ENCODE measurements at regions not wholly inside any gene's neighbourhood (a gene's known extent, or its start where the extent isn't known, plus 50 kb on each side); places are given as distances from the start of the nearest gene placed in this dataset.

GRCh38 chr12:88411689-88412088, 168.6 kb downstream of the KITLG start:
- no peak for DNase-seq (ENCODE audit: low read depth)
- TF ChIP-seq MAX (IDR thresholded peaks at IDR 0.05; ENCODE audit: low read depth, low read length) (no peak), CTCF (IDR thresholded peaks at IDR 0.05; ENCODE audit: low read depth, low read length) (no peak), MYC (IDR thresholded peaks at IDR 0.05; ENCODE audit: low read depth, low read length) (no peak), POLR2A (IDR thresholded peaks at IDR 0.05; ENCODE audit: extremely low read depth, insufficient read length) (no peak)
- H3K4me3 ChIP-seq (ENCODE audit: low read depth, low read length): no peak overlapping the region

GRCh38 chr12:88413646-88414045, 166.6 kb downstream of the KITLG start:
- no peak for DNase-seq (ENCODE audit: low read depth)
- TF ChIP-seq POLR2A (IDR thresholded peaks at IDR 0.05; ENCODE audit: extremely low read depth, insufficient read length) (no peak), MAX (IDR thresholded peaks at IDR 0.05; ENCODE audit: low read depth, low read length) (no peak), CTCF (IDR thresholded peaks at IDR 0.05; ENCODE audit: low read depth, low read length) (no peak), MYC (IDR thresholded peaks at IDR 0.05; ENCODE audit: low read depth, low read length) (no peak)
- no peak overlapping the region for H3K4me3 ChIP-seq (ENCODE audit: low read depth, low read length)

GRCh38 chr12:88416155-88416554, 164.1 kb downstream of the KITLG start:
- no peak overlapping the region for H3K4me3 ChIP-seq (ENCODE audit: low read depth, low read length)

GRCh38 chr12:88416786-88417185, 163.5 kb downstream of the KITLG start:
- no peak overlapping the region for H3K4me3 ChIP-seq (ENCODE audit: low read depth, low read length)
- no peak for TF ChIP-seq CTCF (IDR thresholded peaks at IDR 0.05; ENCODE audit: low read depth, low read length)
- no peak for TF ChIP-seq MAX (IDR thresholded peaks at IDR 0.05; ENCODE audit: low read depth, low read length)
- TF ChIP-seq MYC (IDR thresholded peaks at IDR 0.05; ENCODE audit: low read depth, low read length): no peak
- no peak for TF ChIP-seq POLR2A (IDR thresholded peaks at IDR 0.05; ENCODE audit: extremely low read depth, insufficient read length)
- no peak for DNase-seq (ENCODE audit: low read depth)

More at GRCh38 chr12:88416155-88416554, 164.1 kb downstream of the KITLG start:
- TF ChIP-seq MYC (IDR thresholded peaks at IDR 0.05; ENCODE audit: low read depth, low read length): no peak
- no peak for TF ChIP-seq POLR2A (IDR thresholded peaks at IDR 0.05; ENCODE audit: extremely low read depth, insufficient read length)
- TF ChIP-seq CTCF (IDR thresholded peaks at IDR 0.05; ENCODE audit: low read depth, low read length): no peak
- no peak for TF ChIP-seq MAX (IDR thresholded peaks at IDR 0.05; ENCODE audit: low read depth, low read length)
- DNase-seq (ENCODE audit: low read depth): no peak

- no peak overlapping the region for H3K4me3 ChIP-seq (ENCODE audit: low read depth, low read length)
- TF ChIP-seq CTCF (IDR thresholded peaks at IDR 0.05; ENCODE audit: low read depth, low read length) (no peak), MYC (IDR thresholded peaks at IDR 0.05; ENCODE audit: low read depth, low read length) (no peak), POLR2A (IDR thresholded peaks at IDR 0.05; ENCODE audit: extremely low read depth, insufficient read length) (no peak), MAX (IDR thresholded peaks at IDR 0.05; ENCODE audit: low read depth, low read length) (no peak)
- no peak for DNase-seq (ENCODE audit: low read depth)
Measured at GRCh38 chr12:88417531-88417930, 162.7 kb downstream of the KITLG start.
